H1 (cell line): ENCODE measurements at regions not wholly inside any gene's neighbourhood (a gene's known extent, or its start where the extent isn't known, plus 50 kb on each side); places are given as distances from the start of the nearest gene placed in this dataset.

Experiments used
- CTCF ChIA-PET: fragments of 300-600 bp; sonication (Branson Sonifier 250); formaldehyde crosslinking; loops from one replicate; lab custom pipeline; 2021; ENCODE audit not compliant: partially characterized antibody; lab: Charles Lee
- POLR2A ChIA-PET: fragments of 300-600 bp; sonication (Branson Sonifier 250); formaldehyde crosslinking; loops from one replicate; lab custom pipeline; 2021; ENCODE audit warnings: inconsistent platforms; ENCODE audit not compliant: partially characterized antibody; lab: Charles Lee
- DNase-seq, 2 experiments: peaks; one replicate each; pipeline versions ENCODE4 v3.0.0 to v3.0.0-alpha.2; 2010 to 2022; ENCODE audit warnings: low spot score in 2 of 2, low read depth in 1 of 2, mixed read lengths in 1 of 2
- FAIRE-seq: peaks from 2 replicates; lab custom pipeline; 2011; peaks lifted over from hg19 to GRCh38; lab: Jason Lieb, UNC
- H2AFZ ChIP-seq: 2 replicates; pipeline ENCODE4 v1.8.1; 2012; ENCODE audit warnings: low read length, inconsistent platforms
- H2AK5ac ChIP-seq: 2 replicates; pipeline ENCODE4 v1.6.1; 2013; ENCODE audit warnings: low read depth, low read length
- H2BK120ac ChIP-seq: replicated peaks from 2 replicates; pipeline ENCODE3; 2013; ENCODE audit warnings: low read depth, low read length, inconsistent platforms
- H2BK12ac ChIP-seq: 2 replicates; pipeline ENCODE4 v1.6.1; 2013; ENCODE audit warnings: low read depth, low read length
- H2BK15ac ChIP-seq: 2 replicates; pipeline ENCODE4 v1.6.1; 2013; ENCODE audit warnings: low read length
- H2BK20ac ChIP-seq: 2 replicates; pipeline ENCODE4 v1.6.1; 2013; ENCODE audit warnings: low read length
- H2BK5ac ChIP-seq: 2 replicates; pipeline ENCODE4 v1.6.1; 2013; ENCODE audit warnings: low read depth, low read length
- H3K14ac ChIP-seq: 2 replicates; pipeline ENCODE4 v1.6.1; 2013; ENCODE audit warnings: inconsistent platforms; ENCODE audit not compliant: insufficient read length
- H3K18ac ChIP-seq: 2 replicates; pipeline ENCODE4 v1.6.1; 2013; ENCODE audit warnings: low read length; ENCODE audit errors: extremely low read depth
- H3K23ac ChIP-seq: 2 replicates; pipeline ENCODE4 v1.6.1; 2013; ENCODE audit warnings: inconsistent platforms; ENCODE audit not compliant: insufficient read length
- H3K23me2 ChIP-seq: 2 replicates; pipeline ENCODE4 v1.6.1; 2013; ENCODE audit warnings: low read depth, low read length
- H3K27ac ChIP-seq: 2 replicates; pipeline ENCODE4 v1.6.1; 2011; ENCODE audit warnings: low read depth, low read length, inconsistent platforms
- H3K27me3 ChIP-seq, 4 experiments: replicated peaks in 1 of 4; 1 replicate in 1 of 4; 2 replicates in 3 of 4; pipeline versions ENCODE4 v1.6.1 to v1.8.1; 2011 to 2013; ENCODE audit warnings: low read length in 3 of 4, mild to moderate bottlenecking in 3 of 4, inconsistent platforms in 2 of 4, mixed read lengths in 2 of 4, moderate library complexity in 1 of 4; ENCODE audit not compliant: control insufficient read depth in 3 of 4, insufficient read depth in 3 of 4; ENCODE audit errors: extremely low read depth in 1 of 4
- H3K36me3 ChIP-seq, 4 experiments: 2 replicates each; pipeline versions ENCODE4 v1.6.1 to v1.8.1; 2011 to 2013; ENCODE audit warnings: mild to moderate bottlenecking in 4 of 4, low read length in 3 of 4, moderate library complexity in 2 of 4, control low read depth in 1 of 4, inconsistent platforms in 1 of 4; ENCODE audit not compliant: insufficient read depth in 4 of 4, control insufficient read depth in 2 of 4
- H3K4ac ChIP-seq: replicated peaks from 2 replicates; pipeline ENCODE3; 2013; ENCODE audit warnings: low read length, low read depth, mixed read lengths, inconsistent platforms; ENCODE audit not compliant: insufficient read length
- H3K4me1 ChIP-seq, 4 experiments: replicated peaks in 1 of 4; 1 replicate in 1 of 4; 2 replicates in 3 of 4; pipeline versions ENCODE4 v1.6.1 to v1.8.1; 2011 to 2013; ENCODE audit warnings: low read length in 3 of 4, inconsistent platforms in 2 of 4, mixed read lengths in 1 of 4; ENCODE audit not compliant: insufficient read depth in 4 of 4, control insufficient read depth in 3 of 4
- H3K4me2 ChIP-seq, 2 experiments: 2 replicates each; pipeline versions ENCODE4 v1.6.1 to v1.8.1; 2011 to 2013; ENCODE audit warnings: low read depth in 2 of 2, low read length in 2 of 2, control low read depth in 1 of 2, inconsistent platforms in 1 of 2, mild to moderate bottlenecking in 1 of 2; ENCODE audit not compliant: insufficient read depth in 1 of 2
- H3K4me3 ChIP-seq, 4 experiments: fragments of 200-600, 300-600 bp in 1 of 4; sonication (generic), shearing (Covaris generic), sonication (Bioruptor Twin) in 1 of 4; 2 replicates each; pipeline versions ENCODE4 v1.5.1 to v1.8.1; 2011 to 2016; ENCODE audit warnings: low read length in 4 of 4, low read depth in 3 of 4, control low read depth in 2 of 4, inconsistent platforms in 2 of 4, mild to moderate bottlenecking in 2 of 4, mixed read lengths in 1 of 4, moderate library complexity in 1 of 4; ENCODE audit not compliant: insufficient read depth in 2 of 4; ENCODE audit errors: extremely low read depth in 1 of 4
- H3K56ac ChIP-seq: replicated peaks from 2 replicates; pipeline ENCODE3; 2013; ENCODE audit warnings: low read depth, mild to moderate bottlenecking, mixed read lengths, low read length, inconsistent platforms; ENCODE audit not compliant: insufficient read length
- H3K79me1 ChIP-seq: 2 replicates; pipeline ENCODE4 v1.6.1; 2013; ENCODE audit warnings: low read depth, low read length, control low read depth
- H3K79me2 ChIP-seq, 2 experiments: 2 replicates each; pipeline versions ENCODE4 v1.6.1 to v1.8.1; 2012 to 2013; ENCODE audit warnings: low read length in 2 of 2, mild to moderate bottlenecking in 2 of 2, inconsistent platforms in 1 of 2; ENCODE audit not compliant: insufficient read depth in 2 of 2, control insufficient read depth in 1 of 2
- H3K9ac ChIP-seq, 4 experiments: replicated peaks in 1 of 4; 1 replicate in 1 of 4; 2 replicates in 3 of 4; pipeline versions ENCODE4 v1.6.1 to v1.8.1; 2011 to 2013; ENCODE audit warnings: low read depth in 3 of 4, low read length in 3 of 4, control low read depth in 2 of 4, mild to moderate bottlenecking in 2 of 4, moderate library complexity in 2 of 4, inconsistent platforms in 1 of 4; ENCODE audit errors: extremely low read depth in 1 of 4
- H3K9me3 ChIP-seq, 2 experiments: 2 replicates each; pipeline versions ENCODE4 v1.6.1 to v1.8.1; 2012 to 2013; ENCODE audit warnings: mild to moderate bottlenecking in 2 of 2, moderate library complexity in 2 of 2, control low read depth in 1 of 2, inconsistent platforms in 1 of 2, low read depth in 1 of 2, low read length in 1 of 2, mixed read lengths in 1 of 2; ENCODE audit not compliant: insufficient read depth in 2 of 2
- H4K20me1 ChIP-seq, 2 experiments: replicated peaks in 1 of 2; 2 replicates each; pipeline versions ENCODE3 to v1.8.1; 2011 to 2013; ENCODE audit warnings: inconsistent platforms in 2 of 2, low read length in 2 of 2, mild to moderate bottlenecking in 1 of 2; ENCODE audit not compliant: insufficient read depth in 2 of 2, control insufficient read depth in 1 of 2
- H4K5ac ChIP-seq: 2 replicates; pipeline ENCODE4 v1.6.1; 2013; ENCODE audit warnings: low read length, low read depth, mixed read lengths, inconsistent platforms; ENCODE audit not compliant: insufficient read length
- H4K8ac ChIP-seq: 2 replicates; pipeline ENCODE4 v1.8.0; 2013; ENCODE audit warnings: mild to moderate bottlenecking, moderate library complexity, low read length, inconsistent platforms; ENCODE audit not compliant: insufficient read depth; ENCODE audit errors: extremely low read depth
- H4K91ac ChIP-seq: replicated peaks from 2 replicates; pipeline ENCODE3; 2013; ENCODE audit warnings: low read length, mixed read lengths, inconsistent platforms; ENCODE audit not compliant: insufficient read length
- BACH1 ChIP-seq: IDR thresholded peaks from 2 replicates; pipeline ENCODE4 v1.6.1; 2012; ENCODE audit warnings: low read length, improper control_type of control experiment
- CHD2 ChIP-seq: IDR thresholded peaks from 2 replicates; pipeline ENCODE4 v1.6.1; 2012; ENCODE audit warnings: low read length, improper control_type of control experiment
- E2F6 ChIP-seq: IDR thresholded peaks from 2 replicates; pipeline ENCODE4 v1.6.1; 2012; ENCODE audit warnings: inconsistent platforms
- KDM5A ChIP-seq: fragments of 200-600 bp; IDR thresholded peaks from 2 replicates; pipeline ENCODE4 v1.7.1; 2012; ENCODE audit warnings: mild to moderate bottlenecking, low read length, inconsistent platforms, mixed read lengths
- NRF1 ChIP-seq: IDR thresholded peaks from 2 replicates; pipeline ENCODE4 v1.6.1; 2011; ENCODE audit warnings: mild to moderate bottlenecking, low read depth, low read length, improper control_type of control experiment
- PHF8 ChIP-seq: fragments of 200-600 bp; sonication (generic); conservative IDR thresholded peaks from 2 replicates; pipeline ENCODE4 v1.7.1; 2012; ENCODE audit warnings: low read depth, mild to moderate bottlenecking, inconsistent platforms, low read length, moderate library complexity
- POU5F1 ChIP-seq: IDR thresholded peaks from 2 replicates; pipeline ENCODE4 v1.6.1; 2011; ENCODE audit warnings: low read depth, mild to moderate bottlenecking, low read length, moderate library complexity
- RNF2 ChIP-seq: fragments of 200-900, 300-1000 bp; sonication (generic); IDR thresholded peaks from 2 replicates; pipeline ENCODE4 v1.7.1; 2016; ENCODE audit warnings: borderline replicate concordance, low read depth, mild to moderate bottlenecking, antibody characterized with exemption, low read length; ENCODE audit not compliant: poor library complexity, severe bottlenecking; ENCODE audit errors: missing control alignments
- RXRA ChIP-seq: IDR thresholded peaks from 2 replicates; pipeline ENCODE4 v1.6.1; 2011; ENCODE audit warnings: low read depth, mild to moderate bottlenecking, low read length, moderate library complexity; ENCODE audit not compliant: insufficient read depth
- SIN3A ChIP-seq, 2 experiments: IDR thresholded peaks in 1 of 2; conservative IDR thresholded peaks in 1 of 2; 2 replicates each; pipeline ENCODE4 v1.6.1; 2011 to 2012; ENCODE audit warnings: low read length in 2 of 2, improper control_type of control experiment in 1 of 2, low read depth in 1 of 2, mild to moderate bottlenecking in 1 of 2
- SRF ChIP-seq: IDR thresholded peaks from 2 replicates; pipeline ENCODE4 v1.6.1; 2011; ENCODE audit warnings: mild to moderate bottlenecking, low read depth, low read length, moderate library complexity
- TAF1 ChIP-seq: IDR thresholded peaks from 2 replicates; pipeline ENCODE4 v1.6.1; 2011; ENCODE audit warnings: mild to moderate bottlenecking, low read depth, low read length
- TBP ChIP-seq: IDR thresholded peaks from 2 replicates; pipeline ENCODE4 v1.6.1; 2011; ENCODE audit warnings: low read depth, low read length, improper control_type of control experiment
- YY1 ChIP-seq: IDR thresholded peaks from 2 replicates; pipeline ENCODE4 v1.6.1; 2011; ENCODE audit warnings: low read depth, mild to moderate bottlenecking, low read length
- WGBS, 2 experiments: shearing (Covaris generic) in 1 of 2; methylation state at CpG; one replicate each; pipeline versions ENCODE4 v1.1.6 to v1.1.7; 2013 to 2015; ENCODE audit warnings: low lambda C conversion rate in 2 of 2, mixed read lengths in 2 of 2, inconsistent platforms in 1 of 2, low coverage in 1 of 2, missing lambda C conversion rate in 1 of 2; ENCODE audit not compliant: insufficient replicate concordance in 2 of 2, insufficient coverage in 1 of 2, insufficient read length in 1 of 2; ENCODE audit errors: extremely low coverage in 1 of 2, missing lambda C conversion rate in 1 of 2; 5-methylcytosine and 5-hydroxymethylcytosine counted together

GRCh38 chr1:58248072-58248471 lies 298.5 kb downstream of the OMA1 start:
- H3K14ac ChIP-seq, result no peak overlapping the region
- no peak overlapping the region for H2BK12ac ChIP-seq
- H4K5ac ChIP-seq, result no peak overlapping the region
- DNase-seq, result no peak
- no peaks in the 10 kb centered on the region for H3K9me3 ChIP-seq
- H3K36me3 ChIP-seq, result no peaks in the 10 kb centered on the region
- H2BK120ac ChIP-seq, result no peak overlapping the region
- peak overlapping the region in 3 of 4 experiments; percentile 3 to 74 (median 4); a peak in 4 of 8 replicates for H3K4me3 ChIP-seq
- no peak overlapping the region for H3K23ac ChIP-seq
- no peak overlapping the region for H4K91ac ChIP-seq
- H3K27ac ChIP-seq, result no peak overlapping the region
- H2BK5ac ChIP-seq, result no peak overlapping the region
- WGBS, 2 experiments, result 41% methylated on average over 4 of the region's 5 CpGs; no CpG with 5 or more reads in 1 of the 2 experiments
- H4K8ac ChIP-seq, result no peak overlapping the region
- no peak overlapping the region for H3K18ac ChIP-seq
- peaks cover 8 to 11% (median 10%) of the 10 kb centered on the region in 4 experiments; a peak in 6 of 7 replicates for H3K4me1 ChIP-seq
- peaks cover 4% of the 10 kb centered on the region; the same call in 1 of the 2 replicates for H3K79me1 ChIP-seq
- H3K56ac ChIP-seq, result no peak overlapping the region
- FAIRE-seq, result no peak
- ChIA-PET POLR2A (interaction anchor here (0.7 to 1.4 kb wide), 2 partner anchors 27 to 320 kb away, joined by 3 read pairs; no protein-coding TSS in a partner anchor), CTCF (interaction anchor here (0.8 to 4.8 kb wide), 8 partner anchors 9 to 320 kb away, joined by 3 to 42 read pairs (median 5); no protein-coding TSS in a partner anchor)
- no peak overlapping the region for H2BK15ac ChIP-seq
- H2BK20ac ChIP-seq, result no peak overlapping the region
- peak overlapping the region; percentile 84 to 98; a peak in 2 of 4 replicates for H3K4me2 ChIP-seq
- H2AK5ac ChIP-seq, result no peak overlapping the region
- no peak overlapping the region for H3K9ac ChIP-seq
- peaks cover 13% of the 10 kb centered on the region for H3K23me2 ChIP-seq
- no peak overlapping the region for H3K4ac ChIP-seq
- H4K20me1 ChIP-seq, result peaks cover 0 to 10% of the 10 kb centered on the region in 2 experiments
- peaks cover 2 to 20% (median 19%) of the 10 kb centered on the region in 4 experiments for H3K27me3 ChIP-seq
- H3K79me2 ChIP-seq, result peaks cover 0 to 11% of the 10 kb centered on the region in 2 experiments; a peak in 2 of 4 replicates
- H2AFZ ChIP-seq, result no peak overlapping the region
- TF ChIP-seq E2F6 (no peak), CHD2 (no peak), SIN3A (conservative IDR thresholded peaks at IDR 0.05 in 1 of 2, IDR thresholded peaks at IDR 0.05 in 1 of 2; ENCODE audit: low read depth in 1 of 2, low read length in 2 of 2) (no peak), TBP (no peak), KDM5A (no peak), TAF1 (no peak), RXRA (no peak), RNF2 (no peak), SRF (no peak), YY1 (no peak), PHF8 (no peak), NRF1 (no peak), POU5F1 (no peak), BACH1 (no peak)
